ENCODE measurements at regions not wholly inside any gene's neighbourhood (a gene's known extent, or its start where the extent isn't known, plus 50 kb on each side); places are given as distances from the start of the nearest gene placed in this dataset.
"Not testable (repeated sequence)": the region's sequence is repeated elsewhere in the genome, so short reads cannot be mapped to it uniquely, and the experiment has no call there.

DNA sequence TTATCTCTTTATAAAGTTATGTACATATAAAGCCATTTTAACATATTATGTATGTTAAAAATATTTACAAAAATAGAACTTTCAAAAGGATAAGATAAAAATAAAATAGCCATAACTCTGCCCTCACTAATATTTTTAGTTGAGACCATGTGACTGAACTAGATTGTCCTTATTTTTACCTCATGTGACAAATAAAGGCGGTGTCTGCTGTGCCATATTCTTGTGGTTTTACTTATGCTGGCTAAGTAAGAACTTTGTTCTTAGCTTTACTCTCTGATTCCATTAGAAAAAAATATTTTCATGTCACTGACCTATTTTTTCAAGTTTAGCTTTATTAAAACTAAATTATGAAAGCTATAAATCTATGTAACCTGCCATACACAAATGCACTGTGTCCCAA, 135.6 kb upstream of the TSC22D1 start:
- no peak for DNase-seq (ENCODE audit: low read depth in 2 of 2)

GRCh38 chr13:44710576-44710975, 134.4 kb upstream of the TSC22D1 start:
- DNase-seq (ENCODE audit: low read depth in 2 of 2): no peak

- not testable (repeated sequence) for DNase-seq (ENCODE audit: low read depth in 2 of 2)
Observed at GRCh38 chr13:44704811-44705210, 128.7 kb upstream of the TSC22D1 start.

GRCh38 chr13:44703371-44703770, 127.2 kb upstream of the TSC22D1 start:
- no peak for DNase-seq (ENCODE audit: low read depth in 2 of 2)

DNA sequence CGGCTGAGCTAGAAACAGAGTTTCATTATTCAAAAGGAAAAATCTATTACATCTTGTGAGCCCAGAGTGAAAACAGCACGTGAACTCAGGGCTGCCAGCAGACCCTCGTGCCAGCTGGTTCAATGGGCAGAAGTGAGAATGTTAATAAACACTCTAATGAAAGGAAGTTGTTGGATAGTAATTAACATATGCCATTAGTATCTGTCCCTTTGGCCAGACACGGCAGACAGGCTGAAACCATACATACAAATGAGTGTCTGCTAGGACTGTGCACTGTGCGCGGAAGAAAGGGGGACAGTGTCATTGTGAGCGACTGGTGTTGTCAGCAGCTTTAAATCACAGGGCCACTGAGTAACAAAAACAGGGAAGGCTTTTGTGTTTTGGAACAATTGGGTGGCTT, 121.9 kb upstream of the TSC22D1 start:
- DNase-seq (ENCODE audit: low read depth in 2 of 2): no peak

GRCh38 chr13:44697058-44697457, 120.9 kb upstream of the TSC22D1 start:
- no peak for DNase-seq (ENCODE audit: low read depth in 2 of 2)

DNA sequence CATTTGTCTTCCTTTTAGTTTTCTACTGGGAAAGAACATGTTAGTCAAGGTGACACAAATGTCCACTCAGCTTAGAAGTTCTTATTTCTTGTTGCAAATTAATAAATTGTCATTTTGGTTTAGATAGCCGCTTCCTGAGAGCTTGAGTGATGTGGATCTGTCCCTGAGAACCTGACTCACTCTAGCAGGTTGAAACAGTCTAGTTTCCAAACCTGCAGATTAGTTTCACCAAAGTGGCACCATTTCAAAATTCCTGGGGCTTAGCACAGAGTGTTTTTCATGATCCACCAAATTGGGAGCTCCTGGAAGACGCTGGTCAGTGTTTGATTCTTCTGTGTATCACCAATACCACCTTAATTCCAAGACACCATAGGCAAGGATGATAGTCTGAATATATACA, 119.4 kb upstream of the TSC22D1 start:
- no peak for DNase-seq (ENCODE audit: low read depth in 2 of 2)

DNA sequence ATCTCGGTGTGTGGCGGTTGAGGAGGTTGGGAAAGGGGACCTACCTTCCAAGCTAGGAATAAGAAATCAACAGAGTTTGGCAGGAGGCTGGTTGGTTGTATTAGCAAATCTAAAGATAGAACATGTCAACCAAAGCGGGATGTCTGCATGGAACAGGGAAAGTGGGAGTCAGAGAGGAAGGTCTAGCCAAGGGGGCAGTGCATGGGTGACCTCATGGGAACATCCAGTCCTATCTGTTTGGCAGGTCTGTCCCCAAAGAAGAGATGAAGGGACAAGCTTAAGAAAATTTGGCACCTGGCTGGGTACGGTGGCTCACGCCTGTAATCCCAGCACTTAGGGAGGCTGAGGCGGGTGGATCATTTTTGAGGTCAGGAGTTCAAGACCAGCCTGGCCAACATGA, 118.7 kb upstream of the TSC22D1 start:
- no peak for DNase-seq (ENCODE audit: low read depth in 2 of 2)

GRCh38 chr13:44694291-44694690, 118.2 kb upstream of the TSC22D1 start:
- DNase-seq (ENCODE audit: low read depth in 2 of 2): no peak

GRCh38 chr13:44693156-44693764, 117.1 kb upstream of the TSC22D1 start:
- DNase-seq (ENCODE audit: low read depth in 2 of 2): no peak

DNA sequence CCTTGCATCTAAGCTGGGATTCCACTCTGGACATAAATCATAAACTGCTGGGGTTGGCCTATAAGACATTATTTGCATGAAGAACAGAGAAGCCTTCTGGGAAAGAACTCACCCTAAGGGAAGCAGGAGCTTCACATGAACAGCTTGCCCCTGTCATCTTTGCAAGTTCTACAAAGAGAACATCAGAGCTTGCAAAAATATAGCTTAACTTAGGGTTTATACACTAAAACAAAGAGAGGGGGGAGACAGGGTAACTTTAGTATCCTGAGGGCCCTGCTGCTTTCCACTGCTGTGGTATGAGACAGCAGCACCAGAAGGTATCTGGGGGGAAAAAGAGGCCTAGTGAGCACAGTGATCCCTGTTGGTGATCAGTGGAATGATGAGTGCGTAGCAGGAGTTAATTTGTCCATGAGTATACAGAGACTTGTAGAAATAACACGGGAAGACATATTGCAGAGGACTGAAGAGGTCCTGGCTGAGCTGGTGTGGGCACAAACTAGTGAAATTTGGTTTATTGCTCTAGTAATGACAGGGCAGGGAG, 116.1 kb upstream of the TSC22D1 start:
- DNase-seq (ENCODE audit: low read depth in 2 of 2): no peak

- no peak for DNase-seq (ENCODE audit: low read depth in 2 of 2)
Observed at GRCh38 chr13:44690376-44690775, 114.2 kb upstream of the TSC22D1 start.

DNA sequence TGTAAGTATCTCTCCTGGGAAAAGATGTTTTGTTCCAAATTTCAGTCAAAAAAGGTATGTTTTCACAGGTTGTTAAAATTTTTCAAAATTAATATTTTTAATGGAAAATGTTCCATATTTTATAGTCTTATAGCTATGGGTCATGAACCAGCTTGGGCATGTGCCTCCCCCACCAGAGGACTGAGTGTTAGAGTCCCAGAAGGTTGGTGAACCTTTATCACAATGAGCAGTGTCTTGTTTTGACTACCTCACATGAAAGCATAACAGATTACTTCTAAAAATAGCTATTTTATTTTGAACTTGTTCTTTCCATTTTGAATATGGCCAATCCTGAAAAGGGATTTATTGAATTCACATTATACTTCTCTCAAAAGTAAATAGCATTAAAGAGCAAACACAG, 112.5 kb upstream of the TSC22D1 start:
- no peak for DNase-seq (ENCODE audit: low read depth in 2 of 2)

GRCh38 chr13:44686531-44686934, 110.4 kb upstream of the TSC22D1 start:
- no peak for DNase-seq (ENCODE audit: low read depth in 2 of 2)

DNA sequence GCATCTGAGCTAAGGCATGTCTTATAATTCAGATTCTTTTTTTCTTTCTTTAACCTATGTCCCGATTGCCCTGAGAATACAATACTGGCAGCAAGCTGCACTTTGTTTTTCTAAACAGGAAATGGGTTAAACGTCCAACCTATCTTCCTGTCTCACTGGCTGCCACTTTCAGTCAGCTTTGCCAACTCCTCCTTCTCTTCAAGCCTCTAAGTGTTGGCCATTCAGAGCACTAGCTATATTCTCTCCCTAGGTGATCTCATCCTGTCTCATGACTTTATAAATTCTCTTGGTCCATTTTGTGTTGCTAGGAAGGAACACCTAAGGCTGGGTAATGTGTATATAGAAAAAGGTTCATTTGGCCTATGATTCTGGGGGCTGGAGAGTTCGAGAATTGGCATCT, 109.5 kb upstream of the TSC22D1 start:
- no peak for DNase-seq (ENCODE audit: low read depth in 2 of 2)

GRCh38 chr13:44682416-44682815, 106.3 kb upstream of the TSC22D1 start:
- DNase-seq (ENCODE audit: low read depth in 2 of 2): not testable (repeated sequence)

- DNase-seq (ENCODE audit: low read depth in 2 of 2): no peak
Observed at GRCh38 chr13:44680746-44681355, 104.7 kb upstream of the TSC22D1 start.

- no peak for DNase-seq (ENCODE audit: low read depth in 2 of 2)
Observed at GRCh38 chr13:44679597-44679996, 103.5 kb upstream of the TSC22D1 start.

- no peak for DNase-seq (ENCODE audit: low read depth in 2 of 2)
Observed at GRCh38 chr13:44678197-44678596, 102.1 kb upstream of the TSC22D1 start.

- no peak for DNase-seq (ENCODE audit: low read depth in 2 of 2)
Observed at GRCh38 chr13:44676534-44676933, 100.4 kb upstream of the TSC22D1 start.

- no peak for DNase-seq (ENCODE audit: low read depth in 2 of 2)
Observed at GRCh38 chr13:44669534-44669933, 93.4 kb upstream of the TSC22D1 start.

GRCh38 chr13:44668688-44669087, 92.6 kb upstream of the TSC22D1 start:
- no peak for DNase-seq (ENCODE audit: low read depth in 2 of 2)

GRCh38 chr13:44667943-44668342, 91.8 kb upstream of the TSC22D1 start:
- no peak for DNase-seq (ENCODE audit: low read depth in 2 of 2)

DNA sequence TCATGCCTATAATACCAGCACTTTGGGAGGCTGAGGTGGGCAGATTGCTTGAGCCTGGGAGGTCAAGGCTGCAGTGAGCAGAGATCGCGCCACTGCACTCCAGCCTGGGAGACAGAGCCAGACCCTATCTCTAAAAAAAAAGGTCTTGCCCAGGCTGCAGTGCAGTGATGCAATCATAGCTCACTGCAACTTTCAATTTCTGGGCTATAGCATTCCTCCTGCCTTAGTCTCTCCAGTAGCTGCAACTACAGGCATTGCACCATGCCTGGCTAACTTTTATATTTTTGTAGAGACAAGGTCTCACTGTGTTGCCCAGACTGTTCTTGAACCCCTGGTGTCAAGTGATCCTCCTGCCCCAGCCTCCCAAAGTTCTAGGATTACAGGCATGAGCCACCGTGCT, 90.4 kb upstream of the TSC22D1 start:
- DNase-seq (ENCODE audit: low read depth in 2 of 2): not testable (repeated sequence)
